ENCODE measurements at regions not wholly inside any gene's neighbourhood (a gene's known extent, or its start where the extent isn't known, plus 50 kb on each side); places are given as distances from the start of the nearest gene placed in this dataset.

GRCh38 chr6:135680964-135681913 lies 170.3 kb upstream of the PDE7B start:
- TF ChIP-seq CTCF (IDR thresholded peaks at IDR 0.05) (no peak), ZFX (IDR thresholded peaks at IDR 0.05; ENCODE audit: borderline replicate concordance) (no peak)

All from 22Rv1 (cell line).